MM.1S (cell line): ENCODE measurements at regions not wholly inside any gene's neighbourhood (a gene's known extent, or its start where the extent isn't known, plus 50 kb on each side); places are given as distances from the start of the nearest gene placed in this dataset.
"Not testable (repeated sequence)": the region's sequence is repeated elsewhere in the genome, so short reads cannot be mapped to it uniquely, and the experiment has no call there.

Source experiments
- DNase-seq: peaks from one replicate; pipeline ENCODE4 v3.0.0-alpha.2; 2015
- H2AFZ ChIP-seq: fragments of 300-600 bp; sonication (generic); 2 replicates; pipeline ENCODE4 v1.6.0; 2016; ENCODE audit warnings: antibody characterized with exemption, low read length
- H3F3A ChIP-seq: fragments of 300-600 bp; sonication (generic); 2 replicates; pipeline ENCODE4 v1.6.1; 2016; ENCODE audit warnings: mild to moderate bottlenecking, antibody characterized with exemption, low read length, moderate library complexity, mixed read lengths; ENCODE audit not compliant: insufficient read depth
- H3K27ac ChIP-seq: fragments of 300-600 bp; sonication (generic); 2 replicates; pipeline ENCODE4 v1.5.1; 2016; ENCODE audit warnings: mild to moderate bottlenecking, low read length
- H3K27me3 ChIP-seq: fragments of 300-600 bp; sonication (generic); replicated peaks from 2 replicates; pipeline ENCODE4 v1.6.0; 2016; ENCODE audit warnings: low read length; ENCODE audit not compliant: insufficient read depth
- H3K36me3 ChIP-seq: fragments of 300-600 bp; sonication (generic); replicated peaks from 2 replicates; pipeline ENCODE4 v1.6.1; 2016; ENCODE audit warnings: mild to moderate bottlenecking, low read length, mixed read lengths; ENCODE audit not compliant: insufficient read depth
- H3K4me1 ChIP-seq: fragments of 300-600 bp; sonication (generic); 2 replicates; pipeline ENCODE4 v1.6.1; 2016; ENCODE audit warnings: low read length, mixed read lengths
- H3K4me2 ChIP-seq: fragments of 300-600 bp; sonication (generic); 2 replicates; pipeline ENCODE4 v1.6.0; 2016; ENCODE audit warnings: low read depth, low read length
- H3K4me3 ChIP-seq: fragments of 300-600 bp; sonication (generic); 2 replicates; pipeline ENCODE4 v1.5.1; 2016; ENCODE audit warnings: low read length, mixed read lengths
- H3K79me2 ChIP-seq: fragments of 300-600 bp; sonication (generic); 2 replicates; pipeline ENCODE4 v1.6.1; 2016; ENCODE audit warnings: mixed run types, low read length, mixed read lengths
- H3K9ac ChIP-seq: fragments of 300-600 bp; sonication (generic); 2 replicates; pipeline ENCODE4 v1.6.1; 2016; ENCODE audit warnings: low read length, mixed read lengths
- H3K9me2 ChIP-seq: fragments of 300-600 bp; sonication (generic); replicated peaks from 2 replicates; pipeline ENCODE4 v1.6.1; 2016; ENCODE audit warnings: mild to moderate bottlenecking, low read length, mixed read lengths; ENCODE audit not compliant: insufficient read depth
- H3K9me3 ChIP-seq: fragments of 300-600 bp; sonication (generic); replicated peaks from 2 replicates; pipeline ENCODE4 v1.6.1; 2016; ENCODE audit warnings: mild to moderate bottlenecking, low read length, mixed read lengths; ENCODE audit not compliant: insufficient read depth
- H4K20me1 ChIP-seq: fragments of 300-600 bp; sonication (generic); 2 replicates; pipeline ENCODE4 v1.6.1; 2016; ENCODE audit warnings: mild to moderate bottlenecking, low read length, moderate library complexity, mixed read lengths; ENCODE audit not compliant: insufficient read depth
- CTCF ChIP-seq: fragments of 300-600 bp; sonication (generic); IDR thresholded peaks from 2 replicates; pipeline ENCODE4 v1.5.1; 2016; ENCODE audit warnings: antibody characterized with exemption, low read length, mixed read lengths
- EZH2 ChIP-seq: fragments of 300-600 bp; sonication (generic); optimal IDR thresholded peaks from 2 replicates; pipeline ENCODE3; 2017; ENCODE audit warnings: low read depth, mild to moderate bottlenecking, antibody characterized with exemption, low read length, mixed read lengths
- EZH2phosphoT487 ChIP-seq: fragments of 300-600 bp; sonication (generic); IDR thresholded peaks from 2 replicates; pipeline ENCODE4 v1.6.1; 2018; ENCODE audit warnings: antibody characterized with exemption, low read length

GRCh38 chr3:181326637-181327223 is 337.2 kb upstream of the DNAJC19 start:
- Histone ChIP-seq H3K27me3 (no peaks in the 10 kb centered on the region), H3K4me3 (no peak overlapping the region), H3K79me2 (no peaks in the 10 kb centered on the region), H3F3A (no peaks in the 10 kb centered on the region), H3K4me2 (no peak overlapping the region), H3K36me3 (no peaks in the 10 kb centered on the region), H3K9me3 (no peaks in the 10 kb centered on the region), H4K20me1 (no peaks in the 10 kb centered on the region), H3K9me2 (no peaks in the 10 kb centered on the region), H3K4me1 (no peaks in the 10 kb centered on the region), H3K9ac (no peak overlapping the region), H3K27ac (no peak overlapping the region), H2AFZ (no peak overlapping the region)
- TF ChIP-seq CTCF, result peak; percentile 91
- no peak for TF ChIP-seq EZH2phosphoT487
- DNase-seq, result peak; percentile 66

- H2AFZ ChIP-seq, H3K36me3 ChIP-seq, H3K4me2 ChIP-seq, H3K27ac ChIP-seq, H3K4me1 ChIP-seq, H3K9ac ChIP-seq, DNase-seq, H3F3A ChIP-seq, H3K4me3 ChIP-seq, H3K79me2 ChIP-seq, H3K9me2 ChIP-seq, H4K20me1 ChIP-seq, H3K27me3 ChIP-seq, H3K9me3 ChIP-seq: not testable (repeated sequence)
Measured at GRCh38 chr3:181324516-181324915, 335.0 kb upstream of the DNAJC19 start.

GRCh38 chr3:181318321-181318720 is 328.8 kb upstream of the DNAJC19 start:
- no peaks in the 10 kb centered on the region for H3K9me2 ChIP-seq
- no peak overlapping the region for H3K4me3 ChIP-seq
- no peaks in the 10 kb centered on the region for H3K4me1 ChIP-seq
- DNase-seq, result no peak
- no peaks in the 10 kb centered on the region for H3K79me2 ChIP-seq
- no peaks in the 10 kb centered on the region for H4K20me1 ChIP-seq
- TF ChIP-seq EZH2 (no peak), EZH2phosphoT487 (no peak), CTCF (no peak)
- no peak overlapping the region for H3K9ac ChIP-seq
- no peaks in the 10 kb centered on the region for H3F3A ChIP-seq
- H3K27me3 ChIP-seq, result no peaks in the 10 kb centered on the region
- H3K9me3 ChIP-seq, result no peaks in the 10 kb centered on the region
- H2AFZ ChIP-seq, result no peak overlapping the region
- no peak overlapping the region for H3K4me2 ChIP-seq
- no peak overlapping the region for H3K27ac ChIP-seq
- no peaks in the 10 kb centered on the region for H3K36me3 ChIP-seq

GRCh38 chr3:181317508-181317907 is 328.0 kb upstream of the DNAJC19 start:
- Histone ChIP-seq H3K4me2 (no peak overlapping the region), H3K4me1 (no peaks in the 10 kb centered on the region), H3K9ac (no peak overlapping the region), H3K9me3 (no peaks in the 10 kb centered on the region), H3K27me3 (no peaks in the 10 kb centered on the region), H2AFZ (no peak overlapping the region), H3K36me3 (no peaks in the 10 kb centered on the region), H3K9me2 (no peaks in the 10 kb centered on the region), H3K79me2 (no peaks in the 10 kb centered on the region), H3K4me3 (no peak overlapping the region), H3K27ac (no peak overlapping the region), H4K20me1 (no peaks in the 10 kb centered on the region), H3F3A (no peaks in the 10 kb centered on the region)
- TF ChIP-seq EZH2phosphoT487 (no peak), CTCF (no peak), EZH2 (no peak)
- no peak for DNase-seq
